Middle frontal gyrus (tissue), 1 donor: ENCODE measurements at regions not wholly inside any gene's neighbourhood (a gene's known extent, or its start where the extent isn't known, plus 50 kb on each side); places are given as distances from the start of the nearest gene placed in this dataset.
"Not testable (repeated sequence)": the region's sequence is repeated elsewhere in the genome, so short reads cannot be mapped to it uniquely, and the experiment has no call there.

Experiments used
- DNase-seq: peaks from one replicate; pipeline ENCODE4 v3.0.0-alpha.2; 2015; ENCODE audit warnings: low spot score; ENCODE audit errors: extremely low spot score

DNA sequence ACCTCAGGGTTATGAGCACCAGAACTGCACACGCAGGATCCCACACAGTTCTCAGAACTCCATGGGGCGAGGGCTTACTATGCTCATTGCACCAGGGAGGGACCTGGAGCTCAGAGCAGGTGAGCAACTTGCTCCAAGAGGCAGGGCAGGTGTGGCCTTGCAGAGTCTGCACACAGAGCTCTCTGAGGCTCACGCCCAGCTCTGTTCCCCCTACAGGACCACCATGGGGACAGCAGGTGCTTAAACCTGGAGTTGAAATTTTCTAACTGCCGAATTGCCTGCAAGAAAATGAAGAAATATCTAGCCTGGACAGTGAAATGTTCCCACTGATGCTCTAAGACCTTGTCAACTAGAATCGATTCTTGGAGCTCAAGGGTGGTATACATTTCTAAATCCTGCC lies 49.9 kb upstream of the MSMB start:
- not testable (repeated sequence) for DNase-seq

DNA sequence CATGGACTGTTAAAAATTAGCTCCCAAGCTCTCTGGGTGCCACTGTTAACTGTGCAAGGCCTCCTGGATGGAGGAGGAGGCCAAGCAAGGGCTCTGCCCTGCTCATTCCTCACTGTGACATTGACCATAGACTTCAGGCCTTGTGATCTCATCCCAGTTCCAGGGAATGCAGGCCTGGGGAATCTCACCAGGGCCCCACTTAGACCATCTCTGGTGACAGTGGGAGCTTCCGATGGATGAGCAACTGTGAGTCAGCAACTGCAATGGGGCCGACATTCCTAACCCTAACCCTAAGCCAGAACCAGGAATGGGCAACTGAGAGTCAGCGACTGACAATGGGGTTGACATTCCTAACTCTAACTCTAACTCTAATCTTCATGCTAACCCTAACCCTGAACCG lies 50.4 kb upstream of the MSMB start:
- DNase-seq: no peak

DNA sequence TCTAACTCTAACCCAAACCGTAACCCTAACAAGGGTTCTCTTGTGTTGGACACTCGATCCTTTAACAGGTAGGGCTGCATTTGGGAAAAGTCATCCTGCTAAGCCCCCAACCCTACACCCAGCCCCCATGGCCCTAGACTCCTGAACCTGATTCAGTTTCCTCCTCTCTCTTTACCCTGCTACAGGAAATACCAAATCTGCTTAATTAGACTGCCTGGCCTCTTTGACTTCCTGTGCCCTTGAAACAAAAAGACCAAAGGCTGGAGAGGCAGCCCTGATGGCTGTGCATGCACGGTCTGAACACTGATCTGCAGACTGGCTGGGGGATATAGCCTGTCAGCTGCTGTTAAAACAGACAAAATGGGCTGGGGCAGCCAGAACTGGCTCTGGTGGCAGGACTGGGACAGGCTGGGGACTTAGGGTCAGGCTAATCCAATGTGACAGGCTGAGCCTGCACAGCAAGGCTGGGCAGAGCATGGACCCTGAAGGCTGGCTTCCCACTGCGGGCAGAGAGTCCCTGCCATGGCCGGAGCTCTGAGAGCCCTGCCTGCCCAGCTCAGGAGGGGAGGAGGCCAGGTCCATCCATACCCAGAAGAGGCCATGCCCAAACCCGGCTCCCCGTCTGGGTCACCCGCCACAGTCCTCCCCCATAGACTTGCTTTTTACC lies 51.0 kb upstream of the MSMB start:
- DNase-seq: no peak

DNA sequence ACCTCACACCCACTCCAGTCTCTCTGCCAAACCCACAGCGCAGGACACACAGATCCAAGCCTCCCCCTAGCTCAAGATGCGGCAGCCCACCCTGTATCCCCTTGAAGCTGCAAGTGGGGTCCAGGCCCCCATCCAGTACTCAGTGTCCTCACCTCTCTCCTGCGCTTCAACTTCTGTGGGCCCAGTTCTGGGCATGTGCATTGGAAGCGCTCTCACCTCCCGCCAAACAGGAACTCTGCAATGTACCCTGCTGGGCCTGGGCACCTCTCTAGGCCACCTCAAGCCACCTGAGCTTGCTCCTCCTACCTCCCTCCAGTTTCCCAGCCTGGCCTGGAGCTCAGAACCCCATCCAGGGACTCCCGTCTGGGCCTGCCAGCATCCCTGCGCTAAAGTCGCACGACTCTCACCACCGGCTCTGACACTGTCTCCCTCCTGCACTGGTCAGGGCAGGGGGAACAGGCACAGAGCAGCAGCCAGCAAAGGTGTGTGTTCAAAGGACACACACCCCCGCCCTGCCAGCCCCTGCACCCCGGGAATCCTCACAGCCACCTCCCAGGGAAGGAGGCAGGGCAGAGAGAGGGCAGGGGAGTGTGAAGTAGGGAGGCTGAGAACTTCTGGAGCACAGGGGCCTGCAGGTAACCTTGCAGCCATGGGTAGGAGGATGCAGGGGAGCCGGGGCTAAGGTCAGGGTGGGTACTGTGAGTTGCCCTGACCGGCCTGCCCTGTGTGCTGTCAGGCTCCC lies 51.7 kb upstream of the MSMB start:
- no peak for DNase-seq

DNA sequence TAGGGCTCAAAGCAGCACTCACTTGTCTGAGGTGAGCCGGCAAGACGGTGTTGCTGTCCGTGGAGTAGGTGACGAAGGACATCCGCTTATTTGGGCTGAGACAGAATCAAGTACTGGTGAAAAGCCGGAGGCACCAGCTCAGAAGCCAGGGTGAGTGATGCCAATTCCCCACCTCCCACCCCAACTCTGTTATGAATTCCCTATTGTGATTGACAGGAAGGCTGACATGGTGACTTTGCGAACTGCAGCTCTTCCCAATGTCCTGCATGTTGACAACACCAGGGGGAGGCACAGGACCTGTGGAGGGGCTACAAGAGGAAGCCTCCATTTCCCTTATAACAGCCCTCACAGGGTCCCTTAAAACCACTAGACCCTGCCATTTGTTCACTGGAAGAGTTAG lies 52.3 kb upstream of the MSMB start:
- no peak for DNase-seq

DNA sequence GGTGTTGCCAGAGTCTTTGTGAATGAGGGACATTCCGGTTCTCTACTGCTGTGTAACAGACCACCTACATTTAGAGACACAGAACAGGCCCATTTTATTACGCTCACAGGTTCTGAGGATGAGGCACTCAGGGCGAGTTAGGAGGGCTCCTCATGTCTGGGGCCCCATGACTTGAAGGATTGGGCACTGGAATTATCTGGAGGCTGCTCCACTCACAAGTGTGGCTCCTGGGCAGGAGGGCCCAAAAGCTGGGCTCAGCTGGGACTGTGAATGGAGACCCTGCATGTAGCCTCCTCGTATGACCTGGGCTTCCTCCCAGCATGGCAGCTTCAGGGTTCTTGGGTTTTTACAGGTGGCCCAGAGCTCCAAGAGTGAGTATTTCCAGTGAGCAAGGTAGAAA lies 52.9 kb upstream of the MSMB start:
- DNase-seq: not testable (repeated sequence)

DNA sequence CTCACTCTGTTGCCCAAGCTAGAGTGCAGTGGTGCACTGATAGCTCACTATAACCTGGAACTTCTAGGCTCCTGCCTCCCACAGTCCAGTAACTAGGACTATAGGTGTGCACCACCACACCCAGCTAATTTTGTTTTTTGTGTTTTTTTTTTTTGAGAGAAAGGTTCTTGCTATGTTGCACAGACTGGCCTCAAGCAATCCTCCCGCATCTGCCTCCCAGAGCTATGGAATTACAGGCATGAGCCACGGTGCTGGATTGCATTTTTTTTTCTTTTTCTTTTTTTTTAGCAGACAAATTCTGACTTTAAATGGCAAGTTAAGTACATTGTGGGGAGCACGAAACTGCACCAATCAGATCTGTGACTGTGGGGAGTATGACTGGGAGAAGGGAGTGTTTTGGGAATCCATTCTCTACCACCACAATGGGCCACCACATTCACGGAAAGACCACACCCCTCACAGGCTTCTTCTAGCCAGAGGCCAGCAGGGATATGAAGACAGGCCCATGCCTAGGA lies 58.1 kb upstream of the MSMB start:
- DNase-seq: no peak

DNA sequence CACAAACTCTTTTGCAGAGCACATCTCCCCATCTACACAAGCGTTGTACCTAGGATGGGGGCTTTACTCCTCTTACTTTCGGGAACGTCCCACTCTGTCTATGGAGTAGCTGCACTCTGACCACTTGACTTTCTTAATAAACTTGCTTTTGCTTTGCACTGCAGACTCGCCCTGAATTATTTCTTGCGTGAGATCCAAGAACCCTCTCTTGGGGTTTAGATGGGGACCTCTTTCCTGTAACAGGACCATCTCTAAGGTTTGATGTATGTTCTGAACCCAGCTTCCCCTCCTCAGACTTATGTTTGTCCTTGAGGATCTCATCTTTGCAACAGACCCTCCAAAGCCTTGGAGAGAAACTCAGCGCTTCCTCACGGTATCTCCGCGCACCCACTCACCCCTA lies 59.3 kb upstream of the MSMB start:
- DNase-seq: not testable (repeated sequence)

DNA sequence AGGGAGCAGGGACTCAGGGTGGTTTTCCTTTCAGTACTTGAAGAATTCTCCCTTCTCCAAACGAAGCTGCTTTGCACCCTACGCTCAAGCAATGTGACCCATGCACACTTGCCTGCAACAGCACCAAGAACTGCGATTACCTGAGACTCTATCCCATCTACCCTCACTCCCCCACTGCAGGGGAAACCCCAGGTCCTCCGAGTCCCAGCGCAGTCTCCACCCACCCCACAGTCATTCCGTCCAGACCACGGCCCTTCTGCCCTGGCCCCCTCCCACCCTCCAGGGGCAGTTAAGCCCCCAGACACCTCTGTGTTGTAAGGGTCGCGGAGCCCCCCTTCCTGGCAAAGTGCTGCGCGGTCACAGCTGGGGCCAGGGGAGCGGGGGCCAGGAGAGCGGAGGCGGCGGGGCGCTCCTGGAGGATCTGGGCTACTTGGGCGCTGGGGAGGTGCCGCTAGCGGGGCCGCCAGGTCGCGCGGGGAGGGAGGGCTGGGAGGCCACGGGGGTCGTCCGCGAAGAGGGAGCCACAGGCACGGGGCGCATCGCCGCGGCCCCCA lies 59.9 kb upstream of the MSMB start:
- not testable (repeated sequence) for DNase-seq

DNA sequence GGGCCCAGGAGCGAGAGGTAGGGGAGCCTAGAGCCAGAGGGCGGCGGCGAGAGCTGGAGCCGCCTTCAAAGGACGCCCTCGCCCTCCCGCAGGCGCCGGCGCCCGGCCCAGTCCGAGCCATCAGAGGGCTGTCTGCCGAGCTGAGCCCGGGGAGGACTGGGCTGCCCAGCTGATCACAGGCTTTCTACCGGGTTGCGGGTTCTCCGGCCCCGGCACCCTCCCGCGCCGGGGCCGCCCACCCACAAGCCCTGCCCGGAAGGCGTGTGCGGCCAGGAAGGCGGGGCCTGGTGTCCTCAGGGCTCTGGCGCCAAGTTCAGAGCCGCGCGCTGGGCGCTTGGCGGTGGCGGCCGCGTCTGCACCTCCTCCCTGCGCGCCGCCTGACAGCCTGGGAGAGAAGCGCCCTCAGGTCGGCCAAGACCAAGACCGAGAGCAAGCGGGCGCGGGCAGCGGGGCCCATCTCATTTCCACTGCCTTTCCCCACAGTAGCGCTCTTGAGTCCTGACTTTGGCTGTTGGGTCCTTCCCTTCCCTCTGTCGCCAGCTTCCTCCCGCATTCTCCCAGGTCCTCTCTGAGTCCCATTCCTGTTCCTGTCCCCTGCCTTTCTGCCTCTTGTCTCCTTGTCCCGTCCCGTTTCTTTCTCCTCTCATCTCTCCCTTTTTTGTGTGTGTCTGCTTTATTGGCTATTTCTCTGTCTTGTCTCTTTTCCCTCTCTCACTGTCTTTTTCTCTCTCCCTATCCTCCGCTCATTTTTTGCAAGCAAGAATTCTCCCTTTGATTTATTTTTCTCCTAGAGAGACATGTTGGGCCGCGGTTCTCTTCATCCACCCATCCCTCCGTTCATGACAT lies 60.6 kb upstream of the MSMB start:
- DNase-seq: peak; percentile 4

DNA sequence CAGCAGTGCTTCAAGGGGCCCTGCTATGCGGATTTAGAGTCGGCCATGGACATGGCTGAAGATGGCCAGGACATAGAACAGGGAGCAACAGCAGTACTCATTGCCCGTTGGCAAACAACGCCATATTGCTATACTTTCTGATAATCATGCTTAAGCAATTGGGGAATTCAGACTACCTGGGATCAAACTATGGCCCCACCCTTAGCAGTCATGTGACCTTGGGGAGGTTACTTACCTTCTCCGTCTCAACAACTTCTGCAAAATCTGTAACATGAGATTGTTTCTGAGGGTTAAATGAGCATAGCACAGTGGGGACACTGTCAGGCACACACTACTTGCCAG lies 62.1 kb upstream of the MSMB start:
- not testable (repeated sequence) for DNase-seq

DNA sequence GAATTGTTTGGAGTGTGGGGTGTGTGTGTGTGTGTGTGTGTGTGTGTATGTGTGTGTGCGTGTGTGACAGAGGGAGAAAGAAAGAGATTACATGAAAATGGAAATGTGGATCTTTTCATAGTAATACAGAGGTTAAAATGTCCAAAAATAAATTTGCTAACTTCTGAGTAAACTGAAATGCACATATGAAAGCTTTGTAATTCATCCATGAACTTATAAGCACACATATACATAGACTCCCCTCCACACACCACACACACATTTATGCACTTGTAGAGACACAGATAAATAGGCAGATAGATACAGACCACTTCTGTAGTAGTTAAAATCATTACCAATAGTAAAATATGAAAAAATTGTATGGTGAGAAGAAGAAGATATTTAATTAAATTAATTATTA lies 108.2 kb upstream of the MSMB start:
- DNase-seq: not testable (repeated sequence)

DNA sequence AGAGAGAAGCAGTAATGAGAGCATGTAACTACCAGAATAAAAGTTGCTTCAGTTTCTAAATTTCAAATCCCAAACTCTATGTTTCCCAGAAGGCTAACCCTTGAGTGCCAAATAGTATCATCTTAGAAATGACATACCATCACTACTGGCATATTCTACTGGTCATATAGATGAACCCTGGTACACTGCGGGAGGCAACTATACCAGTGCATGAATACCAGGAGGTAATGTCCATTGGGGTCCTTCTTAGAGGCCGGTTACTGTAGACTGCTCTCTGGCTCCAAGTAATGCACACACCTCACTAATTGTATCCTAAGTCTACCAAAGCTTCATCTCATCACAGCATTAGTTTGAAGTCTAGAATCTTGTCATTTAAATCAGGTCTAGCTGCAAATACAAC lies 108.6 kb upstream of the MSMB start:
- not testable (repeated sequence) for DNase-seq

DNA sequence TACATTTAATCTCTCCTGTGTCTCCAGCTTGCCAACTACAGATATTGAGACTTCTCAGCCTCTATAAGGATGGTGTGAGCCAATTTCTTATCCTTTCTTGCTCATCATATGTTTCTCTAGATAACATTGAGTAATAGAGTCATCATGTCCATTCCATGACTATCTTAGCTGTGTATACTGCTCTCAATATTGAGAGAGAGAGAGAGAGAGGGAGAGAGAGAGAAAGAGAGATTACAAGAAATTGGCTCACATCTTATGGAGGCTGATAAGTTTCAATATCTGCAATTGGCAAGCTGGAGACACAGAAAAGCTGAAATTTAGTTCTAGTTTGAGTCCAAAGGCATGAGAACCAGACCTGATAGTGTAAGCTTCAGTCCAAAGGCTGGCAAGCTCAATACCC lies 110.8 kb upstream of the MSMB start:
- DNase-seq: not testable (repeated sequence)

DNA sequence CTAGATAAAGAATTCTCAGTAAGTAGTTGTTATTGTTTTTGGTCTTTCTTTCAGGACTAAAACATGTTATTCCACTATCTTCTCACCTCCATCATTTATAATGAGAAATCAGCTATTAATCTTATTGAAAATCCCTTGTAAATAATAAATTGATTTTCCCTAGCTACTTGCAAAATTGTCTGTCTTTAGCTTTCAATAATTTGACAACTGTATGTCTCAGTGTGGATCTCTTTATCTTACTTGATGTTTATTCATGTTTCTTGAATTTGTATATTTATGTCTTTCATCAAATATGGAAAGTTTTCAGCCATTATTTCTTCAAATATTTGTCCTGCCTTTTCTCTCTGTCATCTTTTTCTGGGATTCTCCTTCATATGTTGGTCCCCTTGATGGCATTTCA lies 117.1 kb upstream of the ANTXRL start:
- no peak for DNase-seq

DNA sequence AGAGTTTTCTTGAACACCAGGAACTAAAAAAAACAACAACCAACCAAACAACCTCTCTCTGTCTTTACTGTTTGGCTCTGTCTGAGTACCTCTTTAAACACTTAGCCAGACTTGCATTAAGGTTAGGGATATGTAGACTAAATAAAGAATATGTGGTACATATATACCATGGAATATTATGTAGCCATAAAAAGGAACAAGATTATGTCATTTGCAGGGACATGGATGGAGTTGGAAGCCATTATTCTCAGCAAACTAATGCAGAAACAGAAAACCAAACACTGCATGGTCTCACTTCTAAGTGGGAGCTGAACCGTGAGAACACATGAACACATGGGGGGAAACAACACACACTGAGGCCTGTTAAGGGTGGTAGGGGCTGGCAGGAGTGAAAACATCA lies 116.0 kb upstream of the ANTXRL start:
- DNase-seq: no peak

DNA sequence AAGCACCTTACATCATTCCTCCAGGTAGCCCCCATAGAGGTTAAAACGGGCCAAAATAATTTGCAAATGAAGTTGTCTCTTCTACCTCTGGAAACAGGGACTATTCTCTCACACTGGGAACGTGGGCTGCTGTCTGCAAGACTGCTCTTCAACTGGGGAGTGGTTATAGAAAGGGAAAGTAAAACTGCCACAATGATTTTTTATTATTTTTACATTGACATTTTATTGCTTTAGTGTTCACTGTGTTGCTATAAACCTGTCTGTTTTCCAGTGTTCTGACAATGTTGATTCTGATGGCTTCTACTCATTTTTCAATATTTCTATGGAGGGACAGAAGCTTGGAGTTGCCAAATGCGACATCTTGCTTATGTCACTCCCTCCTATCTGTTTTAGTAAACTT lies 115.1 kb upstream of the ANTXRL start:
- no peak for DNase-seq

DNA sequence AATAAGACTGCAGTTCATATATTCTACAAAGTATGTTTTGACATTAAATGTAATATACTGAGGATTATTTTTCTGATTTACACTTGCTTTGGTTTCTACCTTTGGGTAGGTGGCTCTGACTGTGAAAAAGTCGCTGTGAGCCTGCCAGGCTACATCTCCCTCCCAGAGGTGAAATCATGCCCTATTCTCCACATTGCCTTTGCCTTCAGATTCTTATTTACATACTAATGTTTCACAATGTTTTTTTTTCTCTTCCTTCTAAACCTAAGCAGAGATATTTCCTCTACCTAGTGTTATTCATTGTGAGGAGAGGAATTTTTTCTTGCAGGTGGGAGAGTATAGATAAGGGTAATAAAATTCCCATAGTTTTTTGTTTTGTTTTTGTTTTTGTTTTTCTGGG lies 111.5 kb upstream of the ANTXRL start:
- no peak for DNase-seq

DNA sequence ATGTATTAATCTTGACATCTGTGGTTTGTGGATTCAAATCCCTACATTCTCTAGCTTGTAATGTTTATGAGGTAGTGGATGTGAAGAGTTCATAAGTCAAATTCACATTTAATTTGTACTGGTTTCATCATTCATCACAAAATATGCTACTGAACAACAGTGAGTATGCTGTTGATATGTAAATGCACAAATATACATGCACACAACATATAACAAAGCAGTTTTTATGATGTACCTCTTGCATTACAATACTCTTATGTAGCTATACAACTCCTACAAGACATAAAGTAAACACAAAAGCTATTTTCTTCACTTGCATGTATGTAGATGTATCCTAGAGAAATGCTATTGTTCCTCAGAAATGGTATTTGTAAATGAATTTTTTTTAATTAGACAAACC lies 111.0 kb upstream of the ANTXRL start:
- DNase-seq: no peak

DNA sequence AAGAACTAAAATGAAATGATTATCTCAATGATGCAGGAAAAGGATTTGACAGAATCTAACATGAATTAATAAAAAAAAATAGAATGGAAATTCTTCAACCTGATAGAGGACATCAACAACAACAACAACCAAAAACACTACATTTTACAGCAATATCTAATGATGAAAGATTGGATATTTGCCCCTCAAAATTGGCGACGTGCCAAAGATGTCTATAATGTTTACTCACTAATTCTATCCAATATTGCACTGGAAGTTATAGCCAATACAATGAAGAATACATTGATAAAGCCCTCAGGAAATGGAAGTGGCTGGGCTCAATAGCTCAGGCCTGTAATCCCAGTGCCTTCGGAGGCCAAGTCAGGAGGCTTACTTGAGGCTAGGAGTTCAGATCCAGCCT lies 99.4 kb upstream of the ANTXRL start:
- DNase-seq: not testable (repeated sequence)

DNA sequence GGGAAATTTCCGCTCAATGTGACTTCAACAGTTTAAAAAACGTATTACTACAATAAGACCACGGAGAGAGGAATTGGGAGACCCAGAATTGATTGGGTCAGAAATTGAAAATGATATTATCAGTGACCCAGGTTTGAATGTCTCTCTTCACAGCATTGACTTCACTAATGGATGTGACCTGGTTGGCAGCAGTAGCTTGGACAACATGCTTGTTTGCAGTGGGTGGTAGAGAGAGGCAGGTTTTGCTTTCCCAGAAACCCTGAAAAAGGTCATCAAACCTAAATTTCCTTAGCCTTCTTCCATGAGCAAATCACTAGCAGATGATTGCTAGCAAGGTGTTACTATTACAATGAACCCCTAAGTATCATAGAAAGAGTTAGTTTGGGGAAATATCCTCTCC lies 89.7 kb upstream of the ANTXRL start:
- no peak for DNase-seq

DNA sequence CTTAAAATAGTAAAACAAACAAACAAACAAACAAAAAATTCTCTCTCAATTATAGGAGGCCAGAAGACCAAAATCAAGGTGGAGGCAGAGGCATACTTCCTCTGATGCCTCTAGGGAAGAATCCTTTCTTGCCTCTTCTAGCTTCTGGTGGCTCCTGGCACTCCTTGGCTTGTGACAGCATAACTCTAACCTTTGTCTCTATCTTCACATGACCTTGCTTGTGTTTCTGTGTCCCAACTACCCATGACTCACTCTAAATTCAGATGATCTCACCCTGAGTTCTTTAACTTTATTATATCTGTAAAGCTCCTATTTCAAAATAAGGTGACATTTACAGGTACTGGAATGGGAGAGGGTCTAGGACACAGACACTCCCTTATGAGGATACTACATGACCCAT lies 88.3 kb upstream of the ANTXRL start:
- no peak for DNase-seq
